Psoas muscle (tissue), 7 donors: ENCODE measurements at regions not wholly inside any gene's neighbourhood (a gene's known extent, or its start where the extent isn't known, plus 50 kb on each side); places are given as distances from the start of the nearest gene placed in this dataset.

ENCODE experiments used
- ATAC-seq, 4 donors: fragments of 200-7000 bp; cut with Tn5 transposase; one replicate each; pipeline ENCODE4 v1.9.1; 2020; ENCODE audit warnings: moderate library complexity in 3 of 4, mild to moderate bottlenecking in 2 of 4
- DNase-seq, 2 donors: peaks; one replicate each; pipeline ENCODE4 v3.0.0-alpha.2; 2020
- H3K27ac ChIP-seq: fragments of 200-600 bp; one replicate; pipeline ENCODE4 v1.8.0; 2022
- H3K27me3 ChIP-seq, 3 donors: fragments of 200-600 bp in 1 of 3; one replicate each; pipeline versions ENCODE4 v1.6.1 to v1.8.0; 2013 to 2022; ENCODE audit warnings: low read length in 2 of 3, mild to moderate bottlenecking in 2 of 3, moderate library complexity in 1 of 3; ENCODE audit not compliant: insufficient read depth in 3 of 3
- H3K36me3 ChIP-seq, 2 donors: fragments of 200-600 bp in 1 of 2; one replicate each; pipeline versions ENCODE4 v1.6.1 to v1.8.0; 2013 to 2022; ENCODE audit warnings: low read depth in 1 of 2, mild to moderate bottlenecking in 1 of 2, moderate library complexity in 1 of 2; ENCODE audit not compliant: insufficient read depth in 1 of 2
- H3K4me1 ChIP-seq: fragments of 200-600 bp; one replicate; pipeline ENCODE4 v1.8.0; 2022
- H3K4me3 ChIP-seq: fragments of 200-600 bp; one replicate; pipeline ENCODE4 v1.8.0; 2022; ENCODE audit warnings: mild to moderate bottlenecking
- H3K9me3 ChIP-seq: fragments of 200-600 bp; one replicate; pipeline ENCODE4 v1.8.0; 2022
- CTCF ChIP-seq: fragments of 200-600 bp; IDR thresholded peaks from one replicate; pipeline ENCODE4 v1.8.0; 2022; ENCODE audit warnings: antibody characterized with exemption
- WGBS, 3 donors: extraction: QIAGEN DNeasy Blood & Tissue Kit; methylation state at CpG; one replicate each; pipeline versions ENCODE4 v1.1.6 to v1.1.7; 2013; 5-methylcytosine and 5-hydroxymethylcytosine counted together
- intact Hi-C, 2 donors: fragments of 100-400 bp; cut with DNase I; formaldehyde crosslinking; loops; one replicate each; pipeline versions ENCODE4 v1.11.0 to v1.14.2; 2022
- donor health status: healthy with polysubstance abuse.
- donor health status: DM: no; HTN: no; CAD: no; lungs with moderate emphysema.
- donor health status: Bipolar disorder and iron deficiency.
- donor health status: healthy.
- donor health status: DM: yes; HTN: yes; CAD: no.
- donor health status: DM: no; HTN: no; CAD: no.
- donor health status: DM: yes; HTN: yes; CAD: no.

- no peak for TF ChIP-seq CTCF
- H3K9me3 ChIP-seq: no peaks in the 10 kb centered on the region
- H3K4me3 ChIP-seq: no peak overlapping the region
- 70 to 76% (median 72%) methylated on average over 8 of the region's 8 CpGs for WGBS, 3 donors
- DNase-seq (no peak), ATAC-seq (no peak)
- H3K27ac ChIP-seq: no peak overlapping the region
- H3K36me3 ChIP-seq: no peaks in the 10 kb centered on the region
- H3K27me3 ChIP-seq: peaks cover 3 to 24% (median 4%) of the 10 kb centered on the region in 3 donors
- H3K4me1 ChIP-seq: peaks cover 5% of the 10 kb centered on the region
- intact Hi-C loops: no loop called here
These were observed 57.3 kb upstream of the TMEM18 start for GRCh38 chr2:734496-734895.

- Histone ChIP-seq H3K27me3 (peaks cover 3 to 15% (median 4%) of the 10 kb centered on the region in 3 donors), H3K36me3 (no peaks in the 10 kb centered on the region), H3K9me3 (no peaks in the 10 kb centered on the region), H3K27ac (no peak overlapping the region), H3K4me1 (no peaks in the 10 kb centered on the region), H3K4me3 (no peak overlapping the region)
- DNase-seq (no peak), ATAC-seq (no peak)
- WGBS, 3 donors: 79 to 87% (median 87%) methylated on average over 8 of the region's 8 CpGs
- TF ChIP-seq CTCF: no peak
- intact Hi-C loops: no loop called here
These were observed 56.3 kb upstream of the TMEM18 start for GRCh38 chr2:733495-733894.

GRCh38 chr2:733001-733400 lies 55.8 kb upstream of the TMEM18 start:
- DNase-seq (no peak), ATAC-seq (no peak)
- no peaks in the 10 kb centered on the region for H3K36me3 ChIP-seq
- no peak for TF ChIP-seq CTCF
- H3K9me3 ChIP-seq: no peaks in the 10 kb centered on the region
- intact Hi-C loops: no loop called here
- no peak overlapping the region for H3K4me3 ChIP-seq
- H3K27ac ChIP-seq: no peak overlapping the region
- WGBS, 3 donors: 72 to 94% (median 94%) methylated on average over 6 to 20 of the region's 20 CpGs
- peaks cover 3 to 12% (median 4%) of the 10 kb centered on the region in 3 donors for H3K27me3 ChIP-seq
- no peaks in the 10 kb centered on the region for H3K4me1 ChIP-seq

GRCh38 chr2:731711-732110 lies 54.5 kb upstream of the TMEM18 start:
- TF ChIP-seq CTCF: no peak
- no peak overlapping the region for H3K27ac ChIP-seq
- H3K36me3 ChIP-seq: no peaks in the 10 kb centered on the region
- no peaks in the 10 kb centered on the region for H3K9me3 ChIP-seq
- intact Hi-C loops: no loop called here
- ATAC-seq (no peak), DNase-seq (no peak)
- H3K4me3 ChIP-seq: no peak overlapping the region
- H3K4me1 ChIP-seq: no peaks in the 10 kb centered on the region
- H3K27me3 ChIP-seq: peaks cover 3 to 4% (median 3%) of the 10 kb centered on the region in 3 donors
- WGBS, 3 donors: 43 to 83% (median 66%) methylated on average over 10 to 14 of the region's 14 CpGs

- H3K9me3 ChIP-seq: no peaks in the 10 kb centered on the region
- WGBS, 3 donors: 34 to 43% (median 41%) methylated on average over 10 of the region's 10 CpGs
- no peak overlapping the region for H3K27ac ChIP-seq
- DNase-seq: no peak
- intact Hi-C loops: no loop called here
- peaks cover 0 to 4% (median 3%) of the 10 kb centered on the region in 3 donors for H3K27me3 ChIP-seq
- no peak overlapping the region for H3K4me3 ChIP-seq
- ATAC-seq: no peak
- H3K36me3 ChIP-seq: no peaks in the 10 kb centered on the region
- H3K4me1 ChIP-seq: no peaks in the 10 kb centered on the region
- TF ChIP-seq CTCF: no peak
These were observed 52.2 kb upstream of the TMEM18 start for GRCh38 chr2:729376-729861.
